K562 (cell line): ENCODE measurements at regions not wholly inside any gene's neighbourhood (a gene's known extent, or its start where the extent isn't known, plus 50 kb on each side); places are given as distances from the start of the nearest gene placed in this dataset.

Experiments used
- ATAC-seq: fragments of 200-7000 bp; cut with Tn5 transposase; 3 replicates; pipeline ENCODE4 v1.9.1; 2020; ENCODE audit warnings: moderate library complexity
- BruUV-seq: library from RNA; stranded (reverse); fragments of 400-500 nt; replicated peaks from 2 replicates; lab custom pipeline; 2021; lab: Mats Ljungman, UMichigan
- CTCF ChIA-PET: fragments of 300-600 bp; formaldehyde crosslinking; extraction: SDS; loops from one replicate; lab custom pipeline; 2021; ENCODE audit warnings: low intra/inter-chr PET ratio; lab: Yijun Ruan, JAX
- POLR2A ChIA-PET: fragments of 300-600, 350-650 bp; sonication (Branson Sonifier 250); formaldehyde crosslinking; extraction: SDS; loops from one replicate; lab custom pipeline; 2021; ENCODE audit warnings: antibody characterized with exemption, inconsistent platforms; lab: Yijun Ruan, JAX
- DNase-seq, 4 experiments: peaks; one replicate each; pipeline versions ENCODE4 v3.0.0 to v3.0.0-alpha.2; 2011 to 2018; ENCODE audit warnings: low spot score in 3 of 4, mixed read lengths in 3 of 4; ENCODE audit errors: extremely low read depth in 1 of 4
- FAIRE-seq: peaks from 2 replicates; lab custom pipeline; 2011; peaks lifted over from hg19 to GRCh38; lab: Jason Lieb, UNC
- H2AFZ ChIP-seq: 2 replicates; pipeline ENCODE4 v1.6.0; 2011; ENCODE audit warnings: low read depth, low read length, control low read depth, inconsistent platforms
- H3K27ac ChIP-seq: fragments of 200-600 bp; 3 replicates; pipeline ENCODE4 v1.8.0; 2011; ENCODE audit warnings: low read depth, mild to moderate bottlenecking, control low read depth, inconsistent platforms, low read length, moderate library complexity, mixed read lengths; ENCODE audit errors: extremely low read depth
- H3K27me3 ChIP-seq, 2 experiments: fragments of 300-600 bp in 1 of 2; 2 replicates in 1 of 2; 3 replicates in 1 of 2; pipeline versions ENCODE4 v1.6.0 to v1.8.0; 2011; ENCODE audit warnings: inconsistent platforms in 2 of 2, low read length in 2 of 2, mild to moderate bottlenecking in 1 of 2, mixed read lengths in 1 of 2, moderate library complexity in 1 of 2; ENCODE audit not compliant: control insufficient read depth in 2 of 2, insufficient read depth in 2 of 2
- H3K36me3 ChIP-seq: fragments of 300-600 bp; 3 replicates; pipeline ENCODE4 v1.8.0; 2011; ENCODE audit warnings: mild to moderate bottlenecking, low read length, inconsistent platforms; ENCODE audit not compliant: control insufficient read depth, insufficient read depth
- H3K4me1 ChIP-seq, 2 experiments: fragments of 200-600 bp in 1 of 2; replicated peaks in 1 of 2; 2 replicates in 1 of 2; 3 replicates in 1 of 2; pipeline versions ENCODE4 v1.5.1 to v1.8.0; 2011; ENCODE audit warnings: inconsistent platforms in 2 of 2, low read length in 2 of 2, mild to moderate bottlenecking in 1 of 2, mixed read lengths in 1 of 2, moderate library complexity in 1 of 2; ENCODE audit not compliant: control insufficient read depth in 2 of 2, insufficient read depth in 2 of 2
- H3K4me2 ChIP-seq: 2 replicates; pipeline ENCODE4 v1.6.1; 2011; ENCODE audit warnings: low read length, control low read depth, inconsistent platforms, mixed read lengths; ENCODE audit not compliant: insufficient read depth
- H3K4me3 ChIP-seq: fragments of 200-600 bp; sonication (generic), shearing (Covaris generic); 2 replicates; pipeline ENCODE4 v1.5.1; 2016; ENCODE audit warnings: control low read depth, inconsistent platforms
- H3K79me2 ChIP-seq: fragments of 200-600 bp; 3 replicates; pipeline ENCODE4 v1.8.0; 2011; ENCODE audit warnings: low read length, inconsistent platforms; ENCODE audit not compliant: control insufficient read depth, insufficient read depth
- H3K9ac ChIP-seq, 2 experiments: 2 replicates each; pipeline versions ENCODE4 v1.6.0 to v1.6.1; 2011; ENCODE audit warnings: low read depth in 2 of 2, low read length in 2 of 2, control low read depth in 1 of 2, inconsistent platforms in 1 of 2, mild to moderate bottlenecking in 1 of 2, mixed read lengths in 1 of 2; ENCODE audit not compliant: insufficient read depth in 1 of 2
- H3K9me1 ChIP-seq: one replicate; pipeline ENCODE4 v1.6.0; 2011; ENCODE audit warnings: inconsistent platforms, mild to moderate bottlenecking, low read length, moderate library complexity; ENCODE audit not compliant: control insufficient read depth, insufficient read depth
- H3K9me3 ChIP-seq: replicated peaks from 2 replicates; pipeline ENCODE4 v1.5.1; 2011; ENCODE audit warnings: low read depth, low read length, inconsistent platforms; ENCODE audit not compliant: control insufficient read depth, insufficient read depth
- H4K20me1 ChIP-seq: replicated peaks from 2 replicates; pipeline ENCODE4 v1.6.1; 2011; ENCODE audit warnings: low read length, inconsistent platforms, mixed read lengths; ENCODE audit not compliant: control insufficient read depth, insufficient read depth
- ADNP ChIP-seq: fragments of 200-800 bp; sonication (Bioruptor generic); IDR thresholded peaks from 2 replicates; pipeline ENCODE4 v1.6.1; 2016; ENCODE audit warnings: missing genetic modification characterization, missing compliant biosample characterization
- BRCA1 ChIP-seq, 2 experiments: fragments of 450-650 bp in 1 of 2; sonication (generic) in 1 of 2; formaldehyde crosslinking in 1 of 2; IDR thresholded peaks; 2 replicates each; pipeline versions ENCODE4 v1.5.0 to v1.6.1; 2017 to 2020; ENCODE audit warnings: mild to moderate bottlenecking in 1 of 2, missing genetic modification reagents in 1 of 2
- HEY1 ChIP-seq: fragments of 250-450 bp; sonication (Bioruptor Pico); IDR thresholded peaks from 2 replicates; pipeline ENCODE4 v1.5.0; 2020; ENCODE audit warnings: mild to moderate bottlenecking, moderate library complexity, borderline replicate concordance
- HINFP ChIP-seq: fragments of 450-650 bp; conservative IDR thresholded peaks from 2 replicates; pipeline ENCODE4 v1.6.1; 2016; ENCODE audit warnings: missing genetic modification characterization, low read depth, mild to moderate bottlenecking, control low read depth, missing compliant biosample characterization
- HLTF ChIP-seq: fragments of 450-650 bp; IDR thresholded peaks from 2 replicates; pipeline ENCODE4 v1.6.1; 2016
- RNF219 ChIP-seq: fragments of 250-450 bp; sonication (Bioruptor Pico); IDR thresholded peaks from 2 replicates; pipeline ENCODE4 v1.5.0; 2022; ENCODE audit warnings: mild to moderate bottlenecking
- SIN3A ChIP-seq, 2 experiments: fragments of 150-350 bp in 1 of 2; IDR thresholded peaks; 2 replicates each; pipeline ENCODE4 v1.6.1; 2011 to 2016; ENCODE audit warnings: borderline replicate concordance in 2 of 2, low read depth in 2 of 2, low read length in 2 of 2, mild to moderate bottlenecking in 2 of 2, moderate library complexity in 2 of 2; ENCODE audit not compliant: control insufficient read depth in 1 of 2
- SRSF1 ChIP-seq: fragments of 200-400 bp; formaldehyde crosslinking; IDR thresholded peaks from 2 replicates; pipeline ENCODE4 v1.6.1; 2017; ENCODE audit warnings: mild to moderate bottlenecking, low read depth, low read length, moderate library complexity
- ZNF184 ChIP-seq: sonication (generic); formaldehyde crosslinking; IDR thresholded peaks from 2 replicates; pipeline ENCODE4 v1.5.0; 2020; ENCODE audit warnings: missing genetic modification reagents
- ZNF217 ChIP-seq: sonication (generic); formaldehyde crosslinking; IDR thresholded peaks from 2 replicates; pipeline ENCODE4 v1.8.0; 2022; ENCODE audit warnings: mild to moderate bottlenecking, missing genetic modification reagents
- ZNF274 ChIP-seq: IDR thresholded peaks from 2 replicates; pipeline ENCODE4 v1.6.1; 2011; ENCODE audit warnings: low read depth, mild to moderate bottlenecking, low read length, moderate library complexity, borderline replicate concordance
- ZNF277 ChIP-seq: fragments of 250-450 bp; sonication (Bioruptor Pico); IDR thresholded peaks from 2 replicates; pipeline ENCODE4 v1.8.0; 2022; ENCODE audit warnings: inconsistent platforms, mild to moderate bottlenecking, moderate library complexity, borderline replicate concordance
- ZNF280B ChIP-seq: fragments of 250-450 bp; sonication (Bioruptor Pico); IDR thresholded peaks from 2 replicates; pipeline ENCODE4 v1.5.1; 2021; ENCODE audit warnings: mild to moderate bottlenecking
- ZNF444 ChIP-seq: fragments of 250-450 bp; sonication (Bioruptor Pico); IDR thresholded peaks from 2 replicates; pipeline ENCODE4 v1.4.0; 2020; ENCODE audit warnings: mild to moderate bottlenecking, moderate library complexity
- ZNF76 ChIP-seq: fragments of 250-450 bp; sonication (Bioruptor Pico); IDR thresholded peaks from 2 replicates; pipeline ENCODE4 v1.4.0; 2020; ENCODE audit warnings: mild to moderate bottlenecking, moderate library complexity, borderline replicate concordance
- WGBS: fragments of 100-300 bp; shearing (Covaris generic); methylation state at CpG from one replicate; pipeline ENCODE4 v1.1.6; 2016; ENCODE audit warnings: low coverage, mixed read lengths; ENCODE audit not compliant: insufficient coverage; ENCODE audit errors: missing lambda C conversion rate; 5-methylcytosine and 5-hydroxymethylcytosine counted together
- in situ Hi-C: fragments of 300-500 bp; cut with MboI; formaldehyde crosslinking; loops from 4 replicates; pipeline ENCODE4 v1.15.0; 2018; ENCODE audit warnings: inconsistent platforms, mixed read lengths
- intact Hi-C: fragments of 100-400 bp; cut with micrococcal nuclease; formaldehyde crosslinking; loops from 2 replicates; pipeline ENCODE4 v1.14.2; 2022

- 0% methylated on average over 2 of the region's 2 CpGs for WGBS
- no peak overlapping the region for H3K9ac ChIP-seq
- no peak overlapping the region for H3K27ac ChIP-seq
- ChIA-PET CTCF (no interaction called here), POLR2A (no interaction called here)
- H3K4me1 ChIP-seq: no peaks in the 10 kb centered on the region
- no peak overlapping the region for H3K4me2 ChIP-seq
- no TSS peak for BruUV-seq
- intact Hi-C loops (no loop called here), in situ Hi-C loops (no loop called here)
- ATAC-seq (no peak), DNase-seq (no peak), FAIRE-seq (no peak)
- H3K79me2 ChIP-seq: no peaks in the 10 kb centered on the region
- H4K20me1 ChIP-seq: no peaks in the 10 kb centered on the region
- H2AFZ ChIP-seq: no peak overlapping the region
- no peaks in the 10 kb centered on the region for H3K36me3 ChIP-seq
- no peaks in the 10 kb centered on the region for H3K9me3 ChIP-seq
- no peaks in the 10 kb centered on the region for H3K27me3 ChIP-seq
- no peak overlapping the region for H3K4me3 ChIP-seq
- no peaks in the 10 kb centered on the region for H3K9me1 ChIP-seq
- TF ChIP-seq HEY1: no peak
- TF ChIP-seq HLTF: no peak
- TF ChIP-seq SIN3A (IDR thresholded peaks at IDR 0.05; ENCODE audit: borderline replicate concordance in 2 of 2, control insufficient read depth in 1 of 2, low read depth in 2 of 2, low read length in 2 of 2): no peak
- no peak for TF ChIP-seq ZNF277 (CRISPR knock-in tag)
- TF ChIP-seq ZNF76 (CRISPR knock-in tag): no peak
- no peak for TF ChIP-seq HINFP
- no peak for TF ChIP-seq RNF219 (CRISPR knock-in tag)
- no peak for TF ChIP-seq ZNF274
- no peak for TF ChIP-seq SRSF1
- TF ChIP-seq ZNF184 (CRISPR knock-in tag): no peak
- no peak for TF ChIP-seq ZNF280B (CRISPR knock-in tag)
- TF ChIP-seq ZNF444: no peak
- no peak for TF ChIP-seq ADNP (tag)
- no peak for TF ChIP-seq BRCA1 (IDR thresholded peaks at IDR 0.05)
- no peak for TF ChIP-seq BRCA1 (CRISPR knock-in tag; IDR thresholded peaks at IDR 0.05)
- TF ChIP-seq ZNF217: no peak
Observed at GRCh38 chr4:66355328-66355727, 685.0 kb upstream of the EPHA5 start.
